ENCODE measurements at regions not wholly inside any gene's neighbourhood (a gene's known extent, or its start where the extent isn't known, plus 50 kb on each side); places are given as distances from the start of the nearest gene placed in this dataset.

DNA sequence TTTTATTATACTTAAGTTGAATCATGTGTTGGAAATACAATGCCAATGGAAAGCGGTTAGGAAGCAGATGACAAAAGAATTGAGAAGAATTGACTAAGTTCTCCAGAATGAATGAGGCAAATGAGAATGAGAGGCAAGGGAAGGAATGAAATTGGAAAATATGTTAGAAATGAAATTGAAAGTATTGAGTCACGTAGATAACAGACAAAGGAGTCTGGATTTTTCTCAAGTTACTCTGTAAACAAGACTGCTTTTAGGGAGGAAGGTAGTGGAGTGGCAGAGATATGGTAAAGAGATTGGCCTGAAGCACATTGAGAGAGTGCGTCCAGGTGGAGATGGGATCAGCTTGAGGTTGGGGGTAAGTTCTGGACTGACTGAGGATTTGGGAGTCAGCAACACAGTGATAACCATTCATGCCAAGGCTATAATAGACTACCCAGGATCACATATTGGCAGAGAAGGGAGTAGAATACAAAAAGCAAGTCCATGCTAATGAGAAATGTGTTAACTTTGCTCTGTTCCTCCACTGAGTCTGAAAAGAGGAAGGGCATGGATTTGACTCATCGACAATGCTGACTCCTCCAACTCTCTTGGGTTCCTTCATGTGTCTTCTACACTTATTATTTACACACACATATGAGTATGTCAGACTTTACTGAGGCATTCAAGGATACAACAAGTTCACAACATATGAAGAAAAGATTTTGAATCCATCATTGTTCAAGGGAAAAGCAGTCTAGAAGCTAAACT lies 814.2 kb upstream of the ZNF608 start:
- TF ChIP-seq CTCF (IDR thresholded peaks at IDR 0.05) = no peak
- no peak for TF ChIP-seq EP300 (IDR thresholded peaks at IDR 0.05)

All from tibial nerve (tissue), 4 donors.